Thyroid gland (tissue), 4 donors: ENCODE measurements at regions not wholly inside any gene's neighbourhood (a gene's known extent, or its start where the extent isn't known, plus 50 kb on each side); places are given as distances from the start of the nearest gene placed in this dataset.

Source experiments
- POLR2A ChIP-seq, 2 donors: fragments of 450-650 bp; IDR thresholded peaks; one replicate each; pipeline ENCODE4 v1.6.1; 2017; ENCODE audit warnings: antibody characterized with exemption in 2 of 2, mild to moderate bottlenecking in 2 of 2, moderate library complexity in 1 of 2
- TF ChIP-seq, protein P1 (sequence below), 6 experiments: fragments of 200-600 bp in 3 of 6; fragments of 450-650 bp in 3 of 6; sonication (generic) in 3 of 6; IDR thresholded peaks; one replicate each; pipeline ENCODE4 v1.5.1; 2016 to 2019; ENCODE audit warnings: antibody characterized with exemption in 6 of 6, mild to moderate bottlenecking in 2 of 6, inconsistent platforms in 1 of 6, moderate library complexity in 1 of 6

- TF ChIP-seq, protein P1, sequence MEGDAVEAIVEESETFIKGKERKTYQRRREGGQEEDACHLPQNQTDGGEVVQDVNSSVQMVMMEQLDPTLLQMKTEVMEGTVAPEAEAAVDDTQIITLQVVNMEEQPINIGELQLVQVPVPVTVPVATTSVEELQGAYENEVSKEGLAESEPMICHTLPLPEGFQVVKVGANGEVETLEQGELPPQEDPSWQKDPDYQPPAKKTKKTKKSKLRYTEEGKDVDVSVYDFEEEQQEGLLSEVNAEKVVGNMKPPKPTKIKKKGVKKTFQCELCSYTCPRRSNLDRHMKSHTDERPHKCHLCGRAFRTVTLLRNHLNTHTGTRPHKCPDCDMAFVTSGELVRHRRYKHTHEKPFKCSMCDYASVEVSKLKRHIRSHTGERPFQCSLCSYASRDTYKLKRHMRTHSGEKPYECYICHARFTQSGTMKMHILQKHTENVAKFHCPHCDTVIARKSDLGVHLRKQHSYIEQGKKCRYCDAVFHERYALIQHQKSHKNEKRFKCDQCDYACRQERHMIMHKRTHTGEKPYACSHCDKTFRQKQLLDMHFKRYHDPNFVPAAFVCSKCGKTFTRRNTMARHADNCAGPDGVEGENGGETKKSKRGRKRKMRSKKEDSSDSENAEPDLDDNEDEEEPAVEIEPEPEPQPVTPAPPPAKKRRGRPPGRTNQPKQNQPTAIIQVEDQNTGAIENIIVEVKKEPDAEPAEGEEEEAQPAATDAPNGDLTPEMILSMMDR (IDR thresholded peaks at IDR 0.05), result no peak
- no peak for TF ChIP-seq POLR2A (IDR thresholded peaks at IDR 0.05)
Measured at GRCh38 chr21:38133240-38133639, 123.6 kb upstream of the KCNJ15 start.
